GM21723 (cell line): ENCODE measurements at regions not wholly inside any gene's neighbourhood (a gene's known extent, or its start where the extent isn't known, plus 50 kb on each side); places are given as distances from the start of the nearest gene placed in this dataset.
"Not testable (repeated sequence)": the region's sequence is repeated elsewhere in the genome, so short reads cannot be mapped to it uniquely, and the experiment has no call there.

ENCODE experiments used
- ATAC-seq: cut with Tn5 transposase; IDR thresholded peaks from one replicate; pipeline ENCODE4 v1.9.1; 2021; ENCODE audit warnings: mild to moderate bottlenecking, moderate library complexity; ENCODE audit not compliant: unreplicated experiment

DNA sequence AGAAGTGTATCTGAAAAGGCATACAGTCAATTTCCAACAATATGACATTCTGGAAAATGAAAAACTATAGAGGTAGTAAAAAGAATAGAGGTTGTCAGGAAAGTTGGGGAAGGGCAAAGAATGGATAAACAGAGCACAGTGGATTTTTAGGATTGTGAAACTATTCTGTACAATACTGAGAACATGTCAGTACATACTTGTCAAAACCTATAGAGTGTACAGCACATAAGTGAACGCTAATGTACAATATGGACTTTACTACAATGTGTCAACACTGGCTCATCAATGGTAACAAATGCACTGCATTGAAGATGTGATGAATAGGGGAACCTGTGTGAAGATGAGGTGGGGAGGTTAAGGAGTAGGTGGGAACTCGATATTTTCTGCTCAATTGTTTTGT is 483.0 kb upstream of the PFKP start:
- no peak for ATAC-seq

DNA sequence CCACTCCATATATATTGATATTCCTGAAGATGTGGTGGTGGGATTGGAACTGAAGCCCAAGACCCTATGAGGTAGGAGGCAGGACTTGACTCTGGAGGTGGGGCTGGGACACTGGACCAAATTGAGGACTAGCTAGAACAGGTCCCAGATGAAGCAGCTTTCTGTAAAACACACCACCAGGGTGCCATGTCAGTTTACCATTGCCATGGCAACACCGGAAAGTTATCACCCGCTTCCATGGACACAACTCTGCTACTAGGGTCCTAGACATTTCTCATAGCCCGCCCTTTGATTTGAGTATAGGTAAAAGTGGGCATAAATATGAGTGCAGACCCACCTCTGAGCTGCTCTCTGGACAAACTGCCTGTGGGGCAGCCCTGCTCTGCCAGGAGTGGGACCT is 490.5 kb upstream of the PFKP start:
- ATAC-seq: no peak

DNA sequence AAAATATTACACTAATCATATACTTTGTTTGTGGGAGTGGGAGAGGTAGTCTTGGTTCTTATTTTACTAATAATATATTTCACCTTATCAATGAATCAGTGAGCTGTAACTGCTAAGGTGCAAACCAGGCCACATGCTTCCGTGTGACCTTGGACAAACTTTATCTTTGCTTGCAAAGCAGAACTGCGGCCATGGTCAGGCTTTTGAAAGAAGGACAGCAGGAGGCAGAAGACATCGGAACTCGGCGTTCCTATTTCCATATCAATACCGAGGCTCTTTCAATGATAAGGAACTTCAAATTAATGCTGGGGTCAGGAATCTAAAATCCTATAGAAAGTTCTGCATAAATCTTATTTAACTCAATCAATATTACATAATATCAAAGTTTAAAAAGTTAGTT is 491.9 kb upstream of the PFKP start:
- ATAC-seq: no peak

- ATAC-seq: no peak
These were observed 494.7 kb upstream of the PFKP start for GRCh38 chr10:2572611-2573010.

GRCh38 chr10:2556883-2557282 is 510.5 kb upstream of the PFKP start:
- ATAC-seq: no peak

DNA sequence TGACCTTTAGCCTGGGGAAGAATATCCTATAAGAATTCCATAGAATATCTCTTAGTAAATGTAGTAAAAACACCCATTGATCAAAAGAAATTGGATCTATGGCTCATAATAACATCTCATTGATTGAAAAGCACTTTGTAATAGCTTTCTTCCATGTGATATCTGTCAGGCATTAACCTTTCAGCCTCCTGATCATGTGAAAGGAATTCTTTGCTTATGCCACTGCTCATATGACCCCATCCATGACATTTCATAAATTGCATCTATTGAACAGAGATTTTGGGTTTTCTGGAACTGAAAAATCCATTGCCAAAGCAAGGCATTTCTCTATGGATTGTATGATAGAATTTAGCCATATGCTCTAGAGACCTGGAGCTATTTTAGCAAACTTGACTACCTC is 519.3 kb upstream of the PFKP start:
- ATAC-seq: no peak

DNA sequence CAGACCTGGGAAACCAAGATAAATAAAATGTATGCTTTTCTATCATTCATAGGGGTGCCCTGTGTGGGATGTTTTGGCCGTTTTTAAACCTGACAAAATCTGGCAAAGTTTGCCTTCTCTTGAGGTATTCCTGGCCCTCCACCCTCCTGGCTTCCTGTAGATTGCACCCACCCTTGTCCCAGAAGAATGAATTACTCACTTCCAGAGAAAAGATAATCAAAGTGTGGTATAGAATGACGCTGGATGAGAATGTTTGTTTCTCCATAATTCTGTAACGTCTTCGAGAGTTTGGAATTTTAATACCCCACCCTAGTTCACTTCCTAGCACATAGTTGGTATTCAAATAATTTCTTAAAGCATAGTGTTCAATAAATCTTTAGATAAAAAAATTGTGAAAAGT is 519.7 kb upstream of the PFKP start:
- no peak for ATAC-seq

- ATAC-seq: not testable (repeated sequence)
These were observed 520.5 kb upstream of the PFKP start for GRCh38 chr10:2546894-2547293.

GRCh38 chr10:2543974-2544373 is 523.4 kb upstream of the PFKP start:
- no peak for ATAC-seq

DNA sequence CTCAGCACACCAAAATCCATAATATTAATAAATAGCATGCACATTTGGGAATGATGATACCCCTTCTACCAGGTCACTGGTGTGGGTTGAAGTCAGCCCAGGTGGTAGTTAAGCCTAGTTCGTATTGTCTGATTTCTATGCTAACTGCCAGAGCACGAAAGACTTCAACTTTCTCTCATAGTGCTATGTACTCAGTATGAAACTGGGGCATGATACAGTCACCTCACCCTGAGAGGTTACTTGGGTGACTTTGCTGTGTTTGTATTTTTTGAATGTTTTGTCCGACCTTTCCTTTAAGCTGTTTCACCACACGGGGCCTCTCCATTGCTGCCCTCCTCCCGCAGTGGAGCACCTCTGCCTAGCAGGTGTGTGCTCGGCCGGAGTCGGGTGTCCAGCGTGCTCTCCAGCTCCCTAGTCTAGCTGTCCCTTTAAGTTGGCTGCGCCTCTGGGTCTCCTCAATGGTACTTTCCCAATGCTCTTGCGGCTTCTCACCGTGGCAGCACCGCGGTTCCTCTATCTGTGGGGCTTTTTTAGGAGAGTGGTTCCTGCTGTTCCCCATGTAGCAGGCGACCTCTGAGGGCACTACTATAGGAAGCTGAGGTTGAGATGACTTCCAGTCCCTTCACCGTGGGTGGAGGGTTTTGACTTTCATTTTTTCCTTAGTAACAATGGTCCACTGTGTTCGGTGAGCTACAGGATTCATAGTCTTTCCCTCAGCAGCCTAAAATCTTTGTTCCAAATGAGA is 524.0 kb upstream of the PFKP start:
- no peak for ATAC-seq

DNA sequence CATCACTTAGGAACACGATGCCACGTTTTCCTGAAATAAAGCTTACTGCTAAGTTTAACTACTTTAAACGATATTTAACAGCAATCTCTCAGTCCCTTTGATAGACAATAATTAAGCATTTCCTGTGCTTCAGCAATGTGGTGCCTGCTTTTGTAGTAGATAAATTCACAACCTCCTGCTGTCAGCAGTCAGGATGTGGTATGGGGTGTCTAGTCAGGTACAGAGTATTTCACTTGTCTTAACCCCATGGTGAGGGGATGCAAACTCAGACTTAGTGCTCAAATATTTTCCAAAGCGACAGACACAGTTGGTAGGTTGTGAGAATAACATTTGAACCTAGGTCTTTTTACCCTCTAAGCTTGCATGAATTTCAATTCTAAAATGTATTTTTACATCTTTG is 526.2 kb upstream of the PFKP start:
- no peak for ATAC-seq

DNA sequence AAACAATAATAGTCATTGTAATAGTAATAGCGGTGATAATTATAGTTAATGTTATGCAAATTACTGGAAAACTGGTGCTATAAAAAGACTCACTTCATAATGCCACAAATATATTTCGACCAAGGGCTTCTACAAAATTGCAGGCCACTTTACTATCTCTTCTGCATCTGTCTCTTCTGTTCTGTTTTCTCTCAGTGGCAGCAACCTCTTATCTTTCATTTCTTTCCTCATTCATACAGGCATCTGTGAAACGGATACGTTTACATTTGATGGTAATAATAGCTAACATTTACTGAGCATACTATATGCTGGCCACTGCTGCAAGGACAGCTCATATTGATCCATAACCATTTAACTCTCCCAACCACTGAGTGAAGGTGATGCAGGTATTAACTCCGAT is 537.4 kb upstream of the PFKP start:
- no peak for ATAC-seq

DNA sequence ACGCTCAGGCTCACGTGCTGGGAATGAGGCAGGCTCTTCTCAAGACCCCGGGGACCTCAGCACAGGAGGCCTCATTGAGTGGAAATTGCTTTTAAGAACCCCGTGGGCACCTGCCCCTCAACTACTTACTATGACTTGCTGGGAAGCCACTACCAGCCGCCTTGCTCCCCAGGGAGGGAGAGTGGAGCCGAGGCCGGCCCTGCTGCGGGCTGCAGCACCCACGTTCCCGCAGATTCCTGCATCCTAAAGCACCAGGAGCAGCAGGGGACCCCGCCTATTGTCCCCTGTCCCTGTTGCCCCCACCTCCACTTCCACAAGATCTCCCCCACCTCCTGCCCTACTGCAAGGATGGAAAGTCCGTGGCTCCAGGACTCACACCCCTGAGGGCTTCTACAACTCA is 541.6 kb upstream of the PFKP start:
- no peak for ATAC-seq

- no peak for ATAC-seq
These were observed 548.2 kb upstream of the PFKP start for GRCh38 chr10:2519139-2519538.

DNA sequence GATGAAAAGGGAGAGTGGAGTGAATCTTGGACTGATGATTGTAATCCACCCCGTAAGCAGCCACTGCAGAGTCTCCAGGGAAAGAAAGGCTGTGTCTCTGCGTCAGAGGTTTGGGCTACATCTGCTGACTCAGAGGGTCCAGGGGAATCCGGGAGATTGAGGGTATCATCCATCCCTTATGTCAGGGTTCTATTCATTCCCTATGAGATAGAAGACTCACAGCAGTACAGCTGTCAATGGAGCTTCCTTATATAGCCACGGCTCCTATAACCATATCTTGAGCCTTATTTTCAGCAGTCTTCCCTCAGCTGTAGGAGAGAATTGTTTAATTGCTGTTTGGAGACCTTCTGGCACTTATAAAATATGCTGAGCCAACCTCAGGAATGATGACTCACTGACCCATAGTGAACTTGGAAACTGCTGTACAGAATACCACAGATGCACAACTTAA is 558.2 kb upstream of the PFKP start:
- ATAC-seq: no peak

- not testable (repeated sequence) for ATAC-seq
These were observed 565.9 kb upstream of the PFKP start for GRCh38 chr10:2501366-2501940.

- no peak for ATAC-seq
These were observed 572.9 kb upstream of the PFKP start for GRCh38 chr10:2494399-2494798.

DNA sequence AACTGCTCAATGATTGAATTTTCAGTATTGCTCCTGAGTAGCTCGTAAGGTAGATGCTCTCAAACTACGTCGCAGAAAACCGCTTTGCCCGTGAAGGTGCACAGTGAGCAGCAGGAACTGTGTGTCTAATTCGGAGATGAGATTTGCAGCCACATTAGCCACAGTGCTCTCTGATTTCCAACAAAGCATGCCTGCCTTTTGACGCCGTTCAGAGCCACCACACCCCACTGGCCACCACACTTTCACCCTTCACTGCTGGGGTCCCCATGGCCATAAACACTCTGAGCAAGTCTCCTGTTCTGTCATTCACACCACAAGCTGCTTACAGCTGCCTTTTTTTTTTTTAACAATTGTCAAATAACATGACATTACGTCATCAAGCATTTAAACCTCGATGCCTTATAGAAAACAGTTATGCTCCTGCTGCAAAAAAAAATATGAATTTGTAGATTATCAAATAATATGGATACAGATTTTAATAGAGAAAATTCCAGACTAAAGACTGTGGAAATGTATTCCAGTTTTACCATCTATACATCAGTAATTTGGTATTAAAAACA is 578.8 kb upstream of the PFKP start:
- no peak for ATAC-seq

DNA sequence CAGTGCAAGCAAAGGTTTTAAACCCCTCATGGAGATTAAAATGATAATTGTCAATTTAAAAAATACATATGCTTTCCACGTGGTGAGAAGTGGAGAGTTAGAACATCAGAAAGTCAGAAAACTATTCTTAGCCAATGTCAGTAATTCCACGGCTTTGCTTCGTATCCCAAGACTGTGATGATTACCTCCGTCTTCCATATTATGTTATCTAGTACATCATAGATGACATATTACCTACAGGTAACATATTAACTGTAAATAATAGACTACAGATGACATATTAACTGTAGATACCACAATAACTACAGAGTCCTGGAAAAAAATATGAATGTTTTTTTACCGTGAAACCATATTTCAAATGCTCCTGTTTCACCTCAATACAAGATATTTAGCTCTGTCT is 579.4 kb upstream of the PFKP start:
- no peak for ATAC-seq

- ATAC-seq: no peak
These were observed 588.7 kb upstream of the PFKP start for GRCh38 chr10:2478656-2479055.

GRCh38 chr10:2476812-2477553 is 590.4 kb upstream of the PFKP start:
- no peak for ATAC-seq
